Upper lobe of right lung (tissue), 1 donor: ENCODE measurements at regions not wholly inside any gene's neighbourhood (a gene's known extent, or its start where the extent isn't known, plus 50 kb on each side); places are given as distances from the start of the nearest gene placed in this dataset.

Experiments
- ATAC-seq: fragments of 200-7000 bp; cut with Tn5 transposase; one replicate; pipeline ENCODE4 v1.9.1; 2020; ENCODE audit warnings: mild to moderate bottlenecking, moderate library complexity
- DNase-seq: peaks from one replicate; pipeline ENCODE4 v3.0.0-alpha.2; 2020
- H3K27ac ChIP-seq: fragments of 200-600 bp; one replicate; pipeline ENCODE4 v1.8.0; 2022
- H3K27me3 ChIP-seq: fragments of 200-600 bp; one replicate; pipeline ENCODE4 v1.8.0; 2022; ENCODE audit warnings: mild to moderate bottlenecking
- H3K36me3 ChIP-seq: fragments of 200-600 bp; one replicate; pipeline ENCODE4 v1.8.0; 2022
- H3K4me1 ChIP-seq: fragments of 200-600 bp; one replicate; pipeline ENCODE4 v1.8.0; 2022
- H3K4me3 ChIP-seq: fragments of 200-600 bp; one replicate; pipeline ENCODE4 v1.8.0; 2022; ENCODE audit warnings: mild to moderate bottlenecking
- H3K9me3 ChIP-seq: fragments of 200-600 bp; one replicate; pipeline ENCODE4 v1.8.0; 2022
- CTCF ChIP-seq: fragments of 200-600 bp; IDR thresholded peaks from one replicate; pipeline ENCODE4 v1.8.0; 2022; ENCODE audit warnings: antibody characterized with exemption
- intact Hi-C: fragments of 100-400 bp; cut with DNase I; formaldehyde crosslinking; loops from one replicate; pipeline ENCODE4 v1.11.0; 2022
- donor health status: DM: no; HTN: yes; CAD: no; lungs with severe emphysema.

- intact Hi-C loops = no loop called here
These were observed 393.7 kb downstream of the UTRN start for GRCh38 chr6:144678844-144679243.

GRCh38 chr6:144681334-144681733 lies 396.2 kb downstream of the UTRN start:
- Histone ChIP-seq H3K9me3 (no peaks in the 10 kb centered on the region), H3K27me3 (no peaks in the 10 kb centered on the region), H3K27ac (no peak overlapping the region), H3K36me3 (no peaks in the 10 kb centered on the region), H3K4me1 (peaks cover 21% of the 10 kb centered on the region), H3K4me3 (no peak overlapping the region)
- ATAC-seq = no peak
- DNase-seq = no peak
- no peak for TF ChIP-seq CTCF
- intact Hi-C loops = no loop called here

More at GRCh38 chr6:144678844-144679243, 393.7 kb downstream of the UTRN start:
- DNase-seq (no peak), ATAC-seq (peak; percentile 36)
- Histone ChIP-seq H3K4me3 (no peak overlapping the region), H3K27ac (peak overlapping the region; percentile 14), H3K9me3 (peaks cover 7% of the 10 kb centered on the region), H3K36me3 (no peaks in the 10 kb centered on the region), H3K4me1 (peaks cover 30% of the 10 kb centered on the region), H3K27me3 (no peaks in the 10 kb centered on the region)
- TF ChIP-seq CTCF = no peak

- DNase-seq (no peak), ATAC-seq (no peak)
- TF ChIP-seq CTCF = no peak
- H3K9me3 ChIP-seq = peaks cover 12% of the 10 kb centered on the region
- no peak overlapping the region for H3K4me3 ChIP-seq
- peaks cover 21% of the 10 kb centered on the region for H3K4me1 ChIP-seq
- H3K36me3 ChIP-seq = no peaks in the 10 kb centered on the region
- intact Hi-C loops = no loop called here
- no peak overlapping the region for H3K27ac ChIP-seq
- no peaks in the 10 kb centered on the region for H3K27me3 ChIP-seq
These were observed 398.3 kb downstream of the UTRN start for GRCh38 chr6:144683216-144684070.

GRCh38 chr6:144688713-144689112 lies 403.6 kb downstream of the UTRN start:
- Histone ChIP-seq H3K4me3 (no peak overlapping the region), H3K27me3 (no peaks in the 10 kb centered on the region), H3K27ac (no peak overlapping the region), H3K9me3 (peaks cover 12% of the 10 kb centered on the region), H3K36me3 (peaks cover 5% of the 10 kb centered on the region), H3K4me1 (no peaks in the 10 kb centered on the region)
- no peak for DNase-seq
- TF ChIP-seq CTCF = no peak
- ATAC-seq = no peak
- intact Hi-C loops = no loop called here

GRCh38 chr6:144689503-144690040 lies 404.4 kb downstream of the UTRN start:
- peaks cover 12% of the 10 kb centered on the region for H3K9me3 ChIP-seq
- H3K4me3 ChIP-seq = no peak overlapping the region
- no peak overlapping the region for H3K27ac ChIP-seq
- H3K4me1 ChIP-seq = no peaks in the 10 kb centered on the region
- DNase-seq (no peak), ATAC-seq (peak; percentile 15)
- intact Hi-C loops = no loop called here
- no peak for TF ChIP-seq CTCF
- peaks cover 5% of the 10 kb centered on the region for H3K36me3 ChIP-seq
- H3K27me3 ChIP-seq = no peaks in the 10 kb centered on the region
